A673 (cell line): ENCODE measurements at regions not wholly inside any gene's neighbourhood (a gene's known extent, or its start where the extent isn't known, plus 50 kb on each side); places are given as distances from the start of the nearest gene placed in this dataset.

ENCODE experiments used
- BruUV-seq: library from RNA; stranded (reverse); fragments of 400-500 nt; replicated peaks from 2 replicates; lab custom pipeline; 2021; lab: Mats Ljungman, UMichigan
- CTCF ChIA-PET: fragments of 300-600 bp; sonication (Branson Sonifier 250); formaldehyde crosslinking; loops from one replicate; lab custom pipeline; 2022; ENCODE audit warnings: antibody characterized with exemption; lab: Charles Lee
- POLR2A ChIA-PET: fragments of 300-600 bp; sonication (Branson Sonifier 250); formaldehyde crosslinking; loops from one replicate; lab custom pipeline; 2022; ENCODE audit warnings: antibody characterized with exemption; ENCODE audit not compliant: low non-redundant PET; lab: Charles Lee
- DNase-seq: peaks from one replicate; pipeline ENCODE4 v3.0.0-alpha.2; 2015; ENCODE audit warnings: low spot score
- H3K27ac ChIP-seq: fragments of 200-600 bp; sonication (generic); 2 replicates; pipeline ENCODE4 v1.5.1; 2016; ENCODE audit warnings: mixed run types, low read depth, mild to moderate bottlenecking, mixed read lengths, antibody characterized with exemption, low read length; ENCODE audit not compliant: poor library complexity, severe bottlenecking
- H3K27me3 ChIP-seq: fragments of 200-600 bp; sonication (generic); replicated peaks from 2 replicates; pipeline ENCODE4 v1.6.1; 2017; ENCODE audit warnings: mixed run types, low read depth, mild to moderate bottlenecking, mixed read lengths, antibody characterized with exemption, low read length; ENCODE audit not compliant: insufficient read depth, poor library complexity
- H3K36me3 ChIP-seq: fragments of 200-600 bp; sonication (generic); 2 replicates; pipeline ENCODE4 v1.6.1; 2016; ENCODE audit warnings: mixed run types, mild to moderate bottlenecking, mixed read lengths, antibody characterized with exemption, low read length; ENCODE audit not compliant: insufficient read depth, poor library complexity, severe bottlenecking
- H3K4me1 ChIP-seq: fragments of 200-600 bp; sonication (generic); 2 replicates; pipeline ENCODE4 v1.6.1; 2017; ENCODE audit warnings: mixed run types, mild to moderate bottlenecking, mixed read lengths, antibody characterized with exemption, low read length; ENCODE audit not compliant: insufficient read depth, poor library complexity, severe bottlenecking
- H3K4me3 ChIP-seq: fragments of 200-600 bp; sonication (generic); 2 replicates; pipeline ENCODE4 v1.5.1; 2016; ENCODE audit warnings: low read depth, mixed run types, mild to moderate bottlenecking, mixed read lengths, low read length; ENCODE audit not compliant: poor library complexity, severe bottlenecking
- H3K9me3 ChIP-seq: fragments of 200-600 bp; sonication (generic); 2 replicates; pipeline ENCODE4 v1.6.1; 2016; ENCODE audit warnings: mixed run types, low read depth, mild to moderate bottlenecking, mixed read lengths, antibody characterized with exemption, low read length; ENCODE audit not compliant: poor library complexity, severe bottlenecking
- EZH2 ChIP-seq: fragments of 200-600 bp; sonication (generic); IDR thresholded peaks from 2 replicates; pipeline ENCODE4 v1.6.1; 2017; ENCODE audit warnings: borderline replicate concordance, low read depth, mild to moderate bottlenecking, mixed read lengths, antibody characterized with exemption, low read length; ENCODE audit not compliant: poor library complexity, severe bottlenecking
- intact Hi-C: fragments of 100-400 bp; cut with micrococcal nuclease; formaldehyde crosslinking; loops from one replicate; pipeline ENCODE4 v1.10.0; 2022; ENCODE audit not compliant: unreplicated experiment
- TF ChIP-seq, protein P1 (sequence below): fragments of 300-800, 200-600 bp; sonication (generic); conservative IDR thresholded peaks from 2 replicates; pipeline ENCODE4 v1.5.1; 2017; ENCODE audit warnings: low read depth, mild to moderate bottlenecking, antibody characterized with exemption, low read length, moderate library complexity, mixed read lengths

DNA sequence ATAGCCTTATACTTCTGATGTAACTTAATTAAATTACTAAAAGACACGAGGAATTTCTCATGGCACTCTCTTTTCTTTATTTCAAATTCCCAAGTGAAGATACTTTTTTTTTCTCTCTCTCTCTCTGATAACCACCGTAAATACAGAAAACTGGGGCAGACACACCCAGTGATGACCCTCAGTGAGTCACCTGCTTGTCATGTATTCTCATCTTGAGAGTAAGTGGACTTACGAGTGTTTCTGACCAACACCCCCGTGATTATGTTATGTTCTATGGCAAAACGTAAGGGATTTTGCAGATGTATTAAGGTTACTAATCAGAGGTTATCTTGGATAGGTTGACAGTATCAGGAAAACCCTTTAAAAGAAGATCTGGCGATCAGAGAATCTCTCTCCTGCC, 348.8 kb upstream of the ZNF717 start:
- peaks cover 13% of the 10 kb centered on the region for H3K4me1 ChIP-seq
- intact Hi-C loops: no loop called here
- POLR2A ChIA-PET: no interaction called here
- no TSS peak for BruUV-seq
- H3K27me3 ChIP-seq: no peaks in the 10 kb centered on the region
- CTCF ChIA-PET: no interaction called here
- no peak for DNase-seq
- no peak overlapping the region for H3K4me3 ChIP-seq
- H3K27ac ChIP-seq: no peak overlapping the region
- no peaks in the 10 kb centered on the region for H3K9me3 ChIP-seq
- TF ChIP-seq, protein P1, sequence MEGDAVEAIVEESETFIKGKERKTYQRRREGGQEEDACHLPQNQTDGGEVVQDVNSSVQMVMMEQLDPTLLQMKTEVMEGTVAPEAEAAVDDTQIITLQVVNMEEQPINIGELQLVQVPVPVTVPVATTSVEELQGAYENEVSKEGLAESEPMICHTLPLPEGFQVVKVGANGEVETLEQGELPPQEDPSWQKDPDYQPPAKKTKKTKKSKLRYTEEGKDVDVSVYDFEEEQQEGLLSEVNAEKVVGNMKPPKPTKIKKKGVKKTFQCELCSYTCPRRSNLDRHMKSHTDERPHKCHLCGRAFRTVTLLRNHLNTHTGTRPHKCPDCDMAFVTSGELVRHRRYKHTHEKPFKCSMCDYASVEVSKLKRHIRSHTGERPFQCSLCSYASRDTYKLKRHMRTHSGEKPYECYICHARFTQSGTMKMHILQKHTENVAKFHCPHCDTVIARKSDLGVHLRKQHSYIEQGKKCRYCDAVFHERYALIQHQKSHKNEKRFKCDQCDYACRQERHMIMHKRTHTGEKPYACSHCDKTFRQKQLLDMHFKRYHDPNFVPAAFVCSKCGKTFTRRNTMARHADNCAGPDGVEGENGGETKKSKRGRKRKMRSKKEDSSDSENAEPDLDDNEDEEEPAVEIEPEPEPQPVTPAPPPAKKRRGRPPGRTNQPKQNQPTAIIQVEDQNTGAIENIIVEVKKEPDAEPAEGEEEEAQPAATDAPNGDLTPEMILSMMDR: no peak
- TF ChIP-seq EZH2: no peak
- H3K36me3 ChIP-seq: no peaks in the 10 kb centered on the region

DNA sequence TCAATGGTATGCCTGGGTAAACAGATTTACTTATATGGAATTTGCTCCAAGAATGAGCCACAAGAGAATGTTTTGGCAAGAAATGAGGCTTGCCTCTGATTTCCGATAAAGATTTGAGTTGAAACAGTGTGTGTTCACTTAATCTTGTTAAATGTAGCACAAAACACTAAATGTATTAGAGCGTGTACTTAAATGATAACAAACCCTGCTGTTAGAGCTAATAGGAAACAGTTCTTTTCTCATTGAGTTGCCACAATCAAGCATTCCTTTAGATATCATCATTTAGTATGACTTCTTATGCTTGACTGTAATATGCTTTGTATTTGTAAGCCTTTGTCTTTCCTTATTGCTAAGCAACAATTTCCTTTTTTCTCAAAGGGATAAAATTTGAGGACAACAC, 353.6 kb upstream of the ZNF717 start:
- Histone ChIP-seq H3K4me1 (peaks cover 13% of the 10 kb centered on the region), H3K36me3 (no peaks in the 10 kb centered on the region), H3K27me3 (no peaks in the 10 kb centered on the region), H3K4me3 (no peak overlapping the region), H3K9me3 (no peaks in the 10 kb centered on the region), H3K27ac (no peak overlapping the region)
- TF ChIP-seq, protein P1: no peak
- no peak for TF ChIP-seq EZH2
- intact Hi-C loops: no loop called here
- POLR2A ChIA-PET: no interaction called here
- CTCF ChIA-PET: no interaction called here
- BruUV-seq: no TSS peak
- peak; percentile 50 for DNase-seq

DNA sequence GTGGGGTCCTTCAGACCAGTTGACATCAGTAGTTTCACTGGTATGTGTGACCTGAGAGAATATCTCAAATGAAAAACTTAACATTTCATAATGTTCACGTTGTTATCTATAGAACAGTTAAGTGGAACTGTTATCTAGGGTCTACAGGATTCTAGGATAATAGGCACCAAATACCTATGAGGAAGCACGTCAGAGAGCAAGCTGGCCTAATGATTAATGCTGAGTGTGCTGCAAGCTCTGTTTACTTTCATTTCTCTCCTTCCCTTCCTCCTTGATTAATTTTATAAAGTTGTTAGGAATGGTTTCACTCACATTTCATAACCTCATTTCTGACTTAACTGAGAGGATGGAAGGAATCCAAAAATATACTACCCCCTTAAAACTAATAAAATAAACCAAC, 362.5 kb upstream of the ZNF717 start:
- Histone ChIP-seq H3K27me3 (no peaks in the 10 kb centered on the region), H3K27ac (no peak overlapping the region), H3K4me1 (no peaks in the 10 kb centered on the region), H3K36me3 (no peaks in the 10 kb centered on the region), H3K4me3 (no peak overlapping the region), H3K9me3 (no peaks in the 10 kb centered on the region)
- CTCF ChIA-PET: no interaction called here
- TF ChIP-seq, protein P1: no peak
- TF ChIP-seq EZH2: no peak
- POLR2A ChIA-PET: no interaction called here
- BruUV-seq: no TSS peak
- no peak for DNase-seq
- intact Hi-C loops: no loop called here
